ENCODE measurements at regions not wholly inside any gene's neighbourhood (a gene's known extent, or its start where the extent isn't known, plus 50 kb on each side); places are given as distances from the start of the nearest gene placed in this dataset.

GRCh38 chr20:41991412-41991811, 373.2 kb upstream of the CHD6 start:
- TF ChIP-seq CTCF (IDR thresholded peaks at IDR 0.05; ENCODE audit: insufficient read depth, low read length) (no peak), POLR2AphosphoS5 (IDR thresholded peaks at IDR 0.05; ENCODE audit: low read depth) (no peak), REST (IDR thresholded peaks at IDR 0.05; ENCODE audit: insufficient replicate concordance, low read depth) (no peak), GABPA (IDR thresholded peaks at IDR 0.05; ENCODE audit: low read depth) (no peak), SPI1 (IDR thresholded peaks at IDR 0.05; ENCODE audit: borderline replicate concordance, low read depth) (no peak)

All from HL-60 (cell line).